Neural progenitor cell (in vitro differentiated cells): ENCODE measurements at regions not wholly inside any gene's neighbourhood (a gene's known extent, or its start where the extent isn't known, plus 50 kb on each side); places are given as distances from the start of the nearest gene placed in this dataset.
A peak's percentile ranks its signal among the peaks of the same experiment; 100 is the strongest.

Experiments used
- DNase-seq: peaks from one replicate; pipeline ENCODE4 v3.0.0-alpha.2; 2016; ENCODE audit warnings: low spot score
- H2AFZ ChIP-seq: fragments of 200-600 bp; sonication (generic); replicated peaks from 2 replicates; pipeline ENCODE4 v1.6.1; 2016; ENCODE audit warnings: antibody characterized with exemption
- H3F3A ChIP-seq: fragments of 200-600 bp; sonication (generic); 2 replicates; pipeline ENCODE4 v1.6.1; 2016; ENCODE audit warnings: antibody characterized with exemption, low read depth
- H3K27ac ChIP-seq: fragments of 200-600 bp; sonication (generic); 2 replicates; pipeline ENCODE4 v1.5.1; 2016; ENCODE audit warnings: mild to moderate bottlenecking
- H3K27me3 ChIP-seq: fragments of 200-600 bp; sonication (generic); 2 replicates; pipeline ENCODE4 v1.6.1; 2016; ENCODE audit warnings: mild to moderate bottlenecking, moderate library complexity
- H3K36me3 ChIP-seq: fragments of 200-600 bp; sonication (generic); 2 replicates; pipeline ENCODE4 v1.5.1; 2016
- H3K4me1 ChIP-seq: fragments of 200-600 bp; sonication (generic); 2 replicates; pipeline ENCODE4 v1.6.1; 2016; ENCODE audit warnings: mixed run types
- H3K4me2 ChIP-seq: fragments of 200-600 bp; sonication (generic); 2 replicates; pipeline ENCODE4 v1.6.1; 2016
- H3K4me3 ChIP-seq: fragments of 200-600 bp; sonication (generic); 2 replicates; pipeline ENCODE4 v1.5.1; 2016
- H3K79me2 ChIP-seq: fragments of 200-600 bp; sonication (generic); 2 replicates; pipeline ENCODE4 v1.6.1; 2016; ENCODE audit warnings: low read depth
- H3K9ac ChIP-seq: fragments of 200-600 bp; sonication (generic); 2 replicates; pipeline ENCODE4 v1.6.1; 2016
- H3K9me3 ChIP-seq: fragments of 200-600 bp; sonication (generic); 2 replicates; pipeline ENCODE4 v1.5.1; 2016; ENCODE audit warnings: low read depth
- H4K20me1 ChIP-seq: fragments of 200-600 bp; sonication (generic); 2 replicates; pipeline ENCODE4 v1.6.1; 2016; ENCODE audit warnings: low read depth
- H3K27ac Mint-ChIP-seq: 3 replicates; pipeline ENCODE4 v1.8.0; 2021; ENCODE audit warnings: mixed read lengths
- H3K27me3 Mint-ChIP-seq: 2 replicates; pipeline ENCODE4 v1.8.0; 2022; ENCODE audit warnings: low read depth, mild to moderate bottlenecking, inconsistent platforms, moderate library complexity, mixed read lengths; ENCODE audit not compliant: insufficient read depth
- H3K36me3 Mint-ChIP-seq: 3 replicates; pipeline ENCODE4 v1.8.0; 2021; ENCODE audit warnings: mixed read lengths
- H3K4me1 Mint-ChIP-seq: 3 replicates; pipeline ENCODE4 v1.8.0; 2021; ENCODE audit warnings: mixed read lengths
- H3K4me3 Mint-ChIP-seq: 3 replicates; pipeline ENCODE4 v1.8.0; 2021; ENCODE audit warnings: mild to moderate bottlenecking, moderate library complexity, mixed read lengths
- H3K9me3 Mint-ChIP-seq: 3 replicates; pipeline ENCODE4 v1.8.0; 2020; ENCODE audit warnings: mixed read lengths
- EZH2 ChIP-seq: fragments of 200-600 bp; sonication (generic); IDR thresholded peaks from 2 replicates; pipeline ENCODE4 v1.6.1; 2017; ENCODE audit warnings: antibody characterized with exemption, mild to moderate bottlenecking, moderate library complexity
- EZH2phosphoT487 ChIP-seq: fragments of 200-600 bp; sonication (generic); IDR thresholded peaks from 2 replicates; pipeline ENCODE4 v1.6.1; 2017; ENCODE audit warnings: antibody characterized with exemption
- TF ChIP-seq, protein P1 (sequence below): fragments of 200-600 bp; sonication (generic); IDR thresholded peaks from 2 replicates; pipeline ENCODE4 v1.5.1; 2017; ENCODE audit warnings: antibody characterized with exemption, mild to moderate bottlenecking

- H3K36me3 ChIP-seq = no peaks in the 10 kb centered on the region
- H3K36me3 Mint-ChIP-seq = no peaks in the 10 kb centered on the region
- no peaks in the 10 kb centered on the region for H3K27me3 Mint-ChIP-seq
- DNase-seq = no peak
- no peak overlapping the region for H3K27ac Mint-ChIP-seq
- H3K9me3 Mint-ChIP-seq = no peaks in the 10 kb centered on the region
- H3F3A ChIP-seq = no peaks in the 10 kb centered on the region
- H3K4me1 ChIP-seq = no peaks in the 10 kb centered on the region
- H3K9ac ChIP-seq = no peak overlapping the region
- H3K4me3 Mint-ChIP-seq = no peak overlapping the region
- H3K9me3 ChIP-seq = no peaks in the 10 kb centered on the region
- no peaks in the 10 kb centered on the region for H3K4me1 Mint-ChIP-seq
- H3K4me2 ChIP-seq = no peak overlapping the region
- no peak overlapping the region for H2AFZ ChIP-seq
- no peaks in the 10 kb centered on the region for H3K79me2 ChIP-seq
- H3K27ac ChIP-seq = no peak overlapping the region
- TF ChIP-seq, protein P1, sequence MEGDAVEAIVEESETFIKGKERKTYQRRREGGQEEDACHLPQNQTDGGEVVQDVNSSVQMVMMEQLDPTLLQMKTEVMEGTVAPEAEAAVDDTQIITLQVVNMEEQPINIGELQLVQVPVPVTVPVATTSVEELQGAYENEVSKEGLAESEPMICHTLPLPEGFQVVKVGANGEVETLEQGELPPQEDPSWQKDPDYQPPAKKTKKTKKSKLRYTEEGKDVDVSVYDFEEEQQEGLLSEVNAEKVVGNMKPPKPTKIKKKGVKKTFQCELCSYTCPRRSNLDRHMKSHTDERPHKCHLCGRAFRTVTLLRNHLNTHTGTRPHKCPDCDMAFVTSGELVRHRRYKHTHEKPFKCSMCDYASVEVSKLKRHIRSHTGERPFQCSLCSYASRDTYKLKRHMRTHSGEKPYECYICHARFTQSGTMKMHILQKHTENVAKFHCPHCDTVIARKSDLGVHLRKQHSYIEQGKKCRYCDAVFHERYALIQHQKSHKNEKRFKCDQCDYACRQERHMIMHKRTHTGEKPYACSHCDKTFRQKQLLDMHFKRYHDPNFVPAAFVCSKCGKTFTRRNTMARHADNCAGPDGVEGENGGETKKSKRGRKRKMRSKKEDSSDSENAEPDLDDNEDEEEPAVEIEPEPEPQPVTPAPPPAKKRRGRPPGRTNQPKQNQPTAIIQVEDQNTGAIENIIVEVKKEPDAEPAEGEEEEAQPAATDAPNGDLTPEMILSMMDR = no peak
- TF ChIP-seq EZH2 = no peak
- no peak for TF ChIP-seq EZH2phosphoT487
- no peaks in the 10 kb centered on the region for H4K20me1 ChIP-seq
- no peaks in the 10 kb centered on the region for H3K27me3 ChIP-seq
- no peak overlapping the region for H3K4me3 ChIP-seq
These were observed 460.7 kb downstream of the NTRK2 start for GRCh38 chr9:85130260-85130659.

GRCh38 chr9:85129514-85129913 is 460.0 kb downstream of the NTRK2 start:
- peak overlapping the region; percentile 47 for H2AFZ ChIP-seq
- DNase-seq = no peak
- H3K27ac Mint-ChIP-seq = no peak overlapping the region
- no peak overlapping the region for H3K9ac ChIP-seq
- H3K36me3 ChIP-seq = no peaks in the 10 kb centered on the region
- no peaks in the 10 kb centered on the region for H3F3A ChIP-seq
- H3K4me3 ChIP-seq = no peak overlapping the region
- no peaks in the 10 kb centered on the region for H3K27me3 Mint-ChIP-seq
- no peaks in the 10 kb centered on the region for H3K4me1 Mint-ChIP-seq
- TF ChIP-seq, protein P1 = no peak
- TF ChIP-seq EZH2phosphoT487 = no peak
- no peak for TF ChIP-seq EZH2
- H3K9me3 ChIP-seq = no peaks in the 10 kb centered on the region
- H3K27ac ChIP-seq = no peak overlapping the region
- no peak overlapping the region for H3K4me3 Mint-ChIP-seq
- no peaks in the 10 kb centered on the region for H3K4me1 ChIP-seq
- H3K27me3 ChIP-seq = no peaks in the 10 kb centered on the region
- no peaks in the 10 kb centered on the region for H4K20me1 ChIP-seq
- H3K36me3 Mint-ChIP-seq = no peaks in the 10 kb centered on the region
- H3K9me3 Mint-ChIP-seq = no peaks in the 10 kb centered on the region
- no peaks in the 10 kb centered on the region for H3K79me2 ChIP-seq
- H3K4me2 ChIP-seq = no peak overlapping the region

- no peak for DNase-seq
- no peaks in the 10 kb centered on the region for H3K27me3 Mint-ChIP-seq
- H2AFZ ChIP-seq = no peak overlapping the region
- H3K27ac ChIP-seq = no peak overlapping the region
- no peaks in the 10 kb centered on the region for H3K9me3 Mint-ChIP-seq
- H3K4me1 ChIP-seq = no peaks in the 10 kb centered on the region
- no peaks in the 10 kb centered on the region for H3K79me2 ChIP-seq
- no peak overlapping the region for H3K4me3 Mint-ChIP-seq
- no peak overlapping the region for H3K27ac Mint-ChIP-seq
- no peaks in the 10 kb centered on the region for H3F3A ChIP-seq
- no peaks in the 10 kb centered on the region for H4K20me1 ChIP-seq
- no peak overlapping the region for H3K4me3 ChIP-seq
- TF ChIP-seq, protein P1 = no peak
- no peak for TF ChIP-seq EZH2phosphoT487
- no peak for TF ChIP-seq EZH2
- no peaks in the 10 kb centered on the region for H3K36me3 Mint-ChIP-seq
- no peaks in the 10 kb centered on the region for H3K27me3 ChIP-seq
- H3K9ac ChIP-seq = no peak overlapping the region
- H3K36me3 ChIP-seq = no peaks in the 10 kb centered on the region
- H3K4me2 ChIP-seq = no peak overlapping the region
- no peaks in the 10 kb centered on the region for H3K4me1 Mint-ChIP-seq
- peaks cover 5% of the 10 kb centered on the region for H3K9me3 ChIP-seq
These were observed 449.6 kb downstream of the NTRK2 start for GRCh38 chr9:85118990-85119755.
